SK-N-SH treated with all-trans-retinoic acid at 6 μM for 48 hours (cell line): ENCODE measurements at regions not wholly inside any gene's neighbourhood (a gene's known extent, or its start where the extent isn't known, plus 50 kb on each side); places are given as distances from the start of the nearest gene placed in this dataset.

ENCODE experiments used
- CSRNP3 ChIP-seq: fragments of 250-450 bp; sonication (Bioruptor Pico); IDR thresholded peaks from 2 replicates; pipeline ENCODE4 v1.5.1; 2021; ENCODE audit warnings: mild to moderate bottlenecking, moderate library complexity
- RARB ChIP-seq: fragments of 250-450 bp; sonication (Bioruptor Pico); IDR thresholded peaks from 2 replicates; pipeline ENCODE4 v1.8.0; 2021; ENCODE audit warnings: mild to moderate bottlenecking, moderate library complexity
- ZFP30 ChIP-seq: fragments of 450-650 bp; formaldehyde crosslinking; IDR thresholded peaks from 2 replicates; pipeline ENCODE4 v1.5.0; 2022; ENCODE audit warnings: mild to moderate bottlenecking, moderate library complexity
- ZNF8 ChIP-seq: fragments of 450-650 bp; formaldehyde crosslinking; IDR thresholded peaks from 2 replicates; pipeline ENCODE4 v1.5.0; 2020; ENCODE audit warnings: mild to moderate bottlenecking, moderate library complexity
- TF ChIP-seq, protein P1 (sequence below): fragments of 250-450 bp; sonication (Bioruptor Pico); IDR thresholded peaks from 2 replicates; pipeline ENCODE4 v1.8.0; 2020; ENCODE audit warnings: mild to moderate bottlenecking, moderate library complexity, borderline replicate concordance

DNA sequence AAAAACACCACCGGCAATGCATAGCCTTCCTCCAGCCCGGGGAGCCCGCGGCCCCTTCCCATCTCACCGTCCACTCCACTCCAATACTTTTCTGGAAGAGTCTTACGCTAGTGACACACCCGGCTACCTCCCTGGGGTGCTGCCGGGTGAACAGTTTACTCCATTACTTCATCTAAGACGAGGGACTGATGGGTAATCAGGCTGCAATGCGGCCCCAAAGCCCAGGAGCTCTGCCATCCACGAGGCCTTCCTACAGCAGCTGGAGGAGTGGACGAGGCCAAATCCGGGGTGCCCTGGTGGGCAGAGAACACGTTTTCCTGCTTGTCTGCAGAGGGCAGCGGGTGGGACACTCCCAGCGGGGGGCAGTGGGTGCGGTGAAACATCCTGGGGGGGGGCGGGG, 356.2 kb upstream of the SHH start:
- TF ChIP-seq ZFP30 (CRISPR knock-in tag), result no peak
- TF ChIP-seq, protein P1, sequence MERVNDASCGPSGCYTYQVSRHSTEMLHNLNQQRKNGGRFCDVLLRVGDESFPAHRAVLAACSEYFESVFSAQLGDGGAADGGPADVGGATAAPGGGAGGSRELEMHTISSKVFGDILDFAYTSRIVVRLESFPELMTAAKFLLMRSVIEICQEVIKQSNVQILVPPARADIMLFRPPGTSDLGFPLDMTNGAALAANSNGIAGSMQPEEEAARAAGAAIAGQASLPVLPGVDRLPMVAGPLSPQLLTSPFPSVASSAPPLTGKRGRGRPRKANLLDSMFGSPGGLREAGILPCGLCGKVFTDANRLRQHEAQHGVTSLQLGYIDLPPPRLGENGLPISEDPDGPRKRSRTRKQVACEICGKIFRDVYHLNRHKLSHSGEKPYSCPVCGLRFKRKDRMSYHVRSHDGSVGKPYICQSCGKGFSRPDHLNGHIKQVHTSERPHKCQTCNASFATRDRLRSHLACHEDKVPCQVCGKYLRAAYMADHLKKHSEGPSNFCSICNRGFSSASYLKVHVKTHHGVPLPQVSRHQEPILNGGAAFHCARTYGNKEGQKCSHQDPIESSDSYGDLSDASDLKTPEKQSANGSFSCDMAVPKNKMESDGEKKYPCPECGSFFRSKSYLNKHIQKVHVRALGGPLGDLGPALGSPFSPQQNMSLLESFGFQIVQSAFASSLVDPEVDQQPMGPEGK (CRISPR knock-in tag), result no peak
- no peak for TF ChIP-seq CSRNP3 (CRISPR knock-in tag)
- no peak for TF ChIP-seq RARB
- no peak for TF ChIP-seq ZNF8 (CRISPR knock-in tag)
